SK-N-SH treated with all-trans-retinoic acid at 6 μM for 48 hours (cell line): ENCODE measurements at regions not wholly inside any gene's neighbourhood (a gene's known extent, or its start where the extent isn't known, plus 50 kb on each side); places are given as distances from the start of the nearest gene placed in this dataset.

ENCODE experiments used
- ATAC-seq: fragments of 200-7000 bp; cut with Tn5 transposase; 3 replicates; pipeline ENCODE4 v1.9.1; 2020; ENCODE audit warnings: mild to moderate bottlenecking, moderate library complexity
- ARNTL ChIP-seq: fragments of 450-650 bp; formaldehyde crosslinking; IDR thresholded peaks from 2 replicates; pipeline ENCODE4 v1.5.0; 2020; ENCODE audit warnings: low read depth, mild to moderate bottlenecking, moderate library complexity, borderline replicate concordance
- BACH2 ChIP-seq: fragments of 250-450 bp; sonication (Bioruptor Pico); IDR thresholded peaks from 2 replicates; pipeline ENCODE4 v1.9.0; 2021; ENCODE audit warnings: mild to moderate bottlenecking, borderline replicate concordance
- CREB5 ChIP-seq: fragments of 250-450 bp; sonication (Bioruptor Pico); IDR thresholded peaks from 2 replicates; pipeline ENCODE4 v1.5.1; 2020; ENCODE audit warnings: low read depth, mild to moderate bottlenecking, moderate library complexity
- CSDC2 ChIP-seq: fragments of 250-450 bp; sonication (Bioruptor Pico); IDR thresholded peaks from 2 replicates; pipeline ENCODE4 v1.5.0; 2020; ENCODE audit warnings: mild to moderate bottlenecking, moderate library complexity
- CSRNP3 ChIP-seq: fragments of 250-450 bp; sonication (Bioruptor Pico); IDR thresholded peaks from 2 replicates; pipeline ENCODE4 v1.5.1; 2021; ENCODE audit warnings: mild to moderate bottlenecking, moderate library complexity
- ESRRG ChIP-seq: fragments of 250-450 bp; sonication (Bioruptor Pico); IDR thresholded peaks from 2 replicates; pipeline ENCODE4 v1.6.1; 2021; ENCODE audit warnings: mild to moderate bottlenecking
- GLIS3 ChIP-seq: fragments of 250-450 bp; sonication (Bioruptor Pico); IDR thresholded peaks from 2 replicates; pipeline ENCODE4 v1.5.0; 2020; ENCODE audit warnings: mild to moderate bottlenecking, moderate library complexity
- ISL1 ChIP-seq: fragments of 250-450 bp; sonication (Bioruptor Pico); IDR thresholded peaks from 2 replicates; pipeline ENCODE4 v2.1.2; 2022; ENCODE audit warnings: mild to moderate bottlenecking, moderate library complexity
- OSR1 ChIP-seq: fragments of 250-450 bp; sonication (Bioruptor Pico); IDR thresholded peaks from 2 replicates; pipeline ENCODE4 v1.8.0; 2022; ENCODE audit warnings: moderate library complexity, mild to moderate bottlenecking, inconsistent platforms
- PATZ1 ChIP-seq: fragments of 250-450 bp; sonication (Bioruptor Pico); IDR thresholded peaks from 2 replicates; pipeline ENCODE4 v1.8.0; 2020; ENCODE audit warnings: mild to moderate bottlenecking, moderate library complexity, borderline replicate concordance
- POU6F1 ChIP-seq: fragments of 250-450 bp; sonication (Bioruptor Pico); IDR thresholded peaks from 2 replicates; pipeline ENCODE4 v1.8.0; 2021; ENCODE audit warnings: low read depth, mild to moderate bottlenecking, moderate library complexity, borderline replicate concordance
- PPARA ChIP-seq: fragments of 250-450 bp; sonication (Bioruptor Pico); IDR thresholded peaks from 2 replicates; pipeline ENCODE4 v1.5.0; 2020; ENCODE audit warnings: mild to moderate bottlenecking, borderline replicate concordance
- RARB ChIP-seq: fragments of 250-450 bp; sonication (Bioruptor Pico); IDR thresholded peaks from 2 replicates; pipeline ENCODE4 v1.8.0; 2021; ENCODE audit warnings: mild to moderate bottlenecking, moderate library complexity
- SNAI2 ChIP-seq: fragments of 250-450 bp; sonication (Bioruptor Pico); IDR thresholded peaks from 2 replicates; pipeline ENCODE4 v1.5.0; 2020; ENCODE audit warnings: mild to moderate bottlenecking, moderate library complexity
- TCF4 ChIP-seq: fragments of 250-450 bp; sonication (Bioruptor Pico); IDR thresholded peaks from 2 replicates; pipeline ENCODE4 v1.8.0; 2021; ENCODE audit warnings: mild to moderate bottlenecking, moderate library complexity, borderline replicate concordance
- TOX ChIP-seq: fragments of 250-450 bp; sonication (Bioruptor Pico); IDR thresholded peaks from 2 replicates; pipeline ENCODE4 v1.8.0; 2021; ENCODE audit warnings: mild to moderate bottlenecking, moderate library complexity, borderline replicate concordance
- TSHZ2 ChIP-seq: fragments of 250-450 bp; sonication (Bioruptor Pico); IDR thresholded peaks from 2 replicates; pipeline ENCODE4 v1.5.0; 2020; ENCODE audit warnings: mild to moderate bottlenecking, moderate library complexity
- ZC3H10 ChIP-seq: fragments of 250-450 bp; sonication (Bioruptor Pico); IDR thresholded peaks from 2 replicates; pipeline ENCODE4 v1.5.1; 2021; ENCODE audit warnings: mild to moderate bottlenecking, moderate library complexity
- ZFP3 ChIP-seq: fragments of 250-450 bp; sonication (Bioruptor Pico); IDR thresholded peaks from 2 replicates; pipeline ENCODE4 v1.5.0; 2020; ENCODE audit warnings: mild to moderate bottlenecking, moderate library complexity
- ZFP30 ChIP-seq: fragments of 450-650 bp; formaldehyde crosslinking; IDR thresholded peaks from 2 replicates; pipeline ENCODE4 v1.5.0; 2022; ENCODE audit warnings: mild to moderate bottlenecking, moderate library complexity
- ZNF70 ChIP-seq: fragments of 450-650 bp; formaldehyde crosslinking; IDR thresholded peaks from 2 replicates; pipeline ENCODE4 v1.5.0; 2020; ENCODE audit warnings: mild to moderate bottlenecking, moderate library complexity
- ZNF8 ChIP-seq: fragments of 450-650 bp; formaldehyde crosslinking; IDR thresholded peaks from 2 replicates; pipeline ENCODE4 v1.5.0; 2020; ENCODE audit warnings: mild to moderate bottlenecking, moderate library complexity

- no peak for TF ChIP-seq BACH2 (CRISPR knock-in tag)
- no peak for TF ChIP-seq CREB5 (CRISPR knock-in tag)
- TF ChIP-seq OSR1 (CRISPR knock-in tag): no peak
- TF ChIP-seq CSRNP3: no peak
- no peak for TF ChIP-seq PPARA (CRISPR knock-in tag)
- no peak for TF ChIP-seq RARB
- no peak for TF ChIP-seq ZNF8 (CRISPR knock-in tag)
- TF ChIP-seq ISL1 (CRISPR knock-in tag): no peak
- no peak for TF ChIP-seq ZFP3 (CRISPR knock-in tag)
- TF ChIP-seq ZNF70 (CRISPR knock-in tag): no peak
- TF ChIP-seq ESRRG: no peak
Observed at GRCh38 chr12:116484807-116485206, 74.4 kb upstream of the MAP1LC3B2 start.

GRCh38 chr12:116489116-116489515, 70.1 kb upstream of the MAP1LC3B2 start:
- ATAC-seq: no peak
- TF ChIP-seq BACH2 (CRISPR knock-in tag): no peak
- no peak for TF ChIP-seq CSRNP3
- TF ChIP-seq ZFP3 (CRISPR knock-in tag): no peak
- TF ChIP-seq PATZ1: no peak
- TF ChIP-seq TCF4 (CRISPR knock-in tag): no peak
- TF ChIP-seq CREB5 (CRISPR knock-in tag): no peak
- no peak for TF ChIP-seq RARB

More at GRCh38 chr12:116484807-116485206, 74.4 kb upstream of the MAP1LC3B2 start:
- ATAC-seq: peak; percentile 41; the same call in 2 of the 3 replicates

GRCh38 chr12:116490471-116490870, 68.7 kb upstream of the MAP1LC3B2 start:
- ATAC-seq: no peak

More at GRCh38 chr12:116490471-116490870, 68.7 kb upstream of the MAP1LC3B2 start:
- TF ChIP-seq GLIS3 (CRISPR knock-in tag) (no peak), ARNTL (CRISPR knock-in tag) (no peak), ZC3H10 (CRISPR knock-in tag) (no peak), CSRNP3 (no peak), TOX (CRISPR knock-in tag) (no peak), RARB (no peak), ZFP30 (CRISPR knock-in tag) (no peak), OSR1 (CRISPR knock-in tag) (no peak), CSDC2 (no peak), TCF4 (CRISPR knock-in tag) (no peak), ISL1 (CRISPR knock-in tag) (no peak), TSHZ2 (CRISPR knock-in tag) (no peak), SNAI2 (no peak), ZNF70 (CRISPR knock-in tag) (no peak), POU6F1 (CRISPR knock-in tag) (no peak)
